ENCODE measurements at regions not wholly inside any gene's neighbourhood (a gene's known extent, or its start where the extent isn't known, plus 50 kb on each side); places are given as distances from the start of the nearest gene placed in this dataset.
"Not testable (repeated sequence)": the region's sequence is repeated elsewhere in the genome, so short reads cannot be mapped to it uniquely, and the experiment has no call there.

GRCh38 chr3:11711876-11712275, 68.2 kb upstream of the VGLL4 start:
- H3K4me3 ChIP-seq = no peak overlapping the region
- H3K4me1 ChIP-seq (ENCODE audit: low read depth) = no peaks in the 10 kb centered on the region
- H3K36me3 ChIP-seq = no peaks in the 10 kb centered on the region
- no peak overlapping the region for H3K27ac ChIP-seq
- TF ChIP-seq CTCF (IDR thresholded peaks at IDR 0.05; ENCODE audit: low read depth, low read length) = no peak
- no peaks in the 10 kb centered on the region for H3K9me3 ChIP-seq (ENCODE audit: low read depth)
- H3K27me3 ChIP-seq = no peaks in the 10 kb centered on the region
- no peak for DNase-seq (ENCODE audit: low read depth in 1 of 2, low spot score in 1 of 2)

- no peaks in the 10 kb centered on the region for H3K9me3 ChIP-seq (ENCODE audit: low read depth)
- no peaks in the 10 kb centered on the region for H3K4me1 ChIP-seq (ENCODE audit: low read depth)
- DNase-seq (ENCODE audit: low read depth in 1 of 2, low spot score in 1 of 2) = no peak
- H3K27me3 ChIP-seq = no peaks in the 10 kb centered on the region
- H3K36me3 ChIP-seq = no peaks in the 10 kb centered on the region
- H3K27ac ChIP-seq = no peak overlapping the region
- no peak overlapping the region for H3K4me3 ChIP-seq
- no peak for TF ChIP-seq CTCF (IDR thresholded peaks at IDR 0.05; ENCODE audit: low read depth, low read length)
Observed at GRCh38 chr3:11709782-11710181, 66.1 kb upstream of the VGLL4 start.

GRCh38 chr3:11707084-11707483, 63.4 kb upstream of the VGLL4 start:
- H3K36me3 ChIP-seq; H3K4me3 ChIP-seq; H3K4me1 ChIP-seq (ENCODE audit: low read depth); H3K9me3 ChIP-seq (ENCODE audit: low read depth); H3K27ac ChIP-seq; DNase-seq (ENCODE audit: low read depth in 1 of 2, low spot score in 1 of 2); H3K27me3 ChIP-seq: not testable (repeated sequence)

- no peak overlapping the region for H3K27ac ChIP-seq
- no peaks in the 10 kb centered on the region for H3K36me3 ChIP-seq
- H3K4me3 ChIP-seq = no peak overlapping the region
- DNase-seq (ENCODE audit: low read depth in 1 of 2, low spot score in 1 of 2) = no peak
- H3K27me3 ChIP-seq = no peaks in the 10 kb centered on the region
- no peak for TF ChIP-seq CTCF (IDR thresholded peaks at IDR 0.05; ENCODE audit: low read depth, low read length)
- H3K9me3 ChIP-seq (ENCODE audit: low read depth) = no peaks in the 10 kb centered on the region
- no peaks in the 10 kb centered on the region for H3K4me1 ChIP-seq (ENCODE audit: low read depth)
Observed at GRCh38 chr3:11706604-11707003, 62.9 kb upstream of the VGLL4 start.

GRCh38 chr3:11705049-11705448, 61.3 kb upstream of the VGLL4 start:
- no peak overlapping the region for H3K27ac ChIP-seq

GRCh38 chr3:11703146-11703545, 59.4 kb upstream of the VGLL4 start:
- no peak for DNase-seq (ENCODE audit: low read depth in 1 of 2, low spot score in 1 of 2)
- Histone ChIP-seq H3K27me3 (no peaks in the 10 kb centered on the region), H3K27ac (no peak overlapping the region), H3K4me3 (no peak overlapping the region), H3K4me1 (ENCODE audit: low read depth) (no peaks in the 10 kb centered on the region), H3K36me3 (no peaks in the 10 kb centered on the region), H3K9me3 (ENCODE audit: low read depth) (no peaks in the 10 kb centered on the region)
- TF ChIP-seq CTCF (IDR thresholded peaks at IDR 0.05; ENCODE audit: low read depth, low read length) = no peak

More at GRCh38 chr3:11705049-11705448, 61.3 kb upstream of the VGLL4 start:
- Histone ChIP-seq H3K36me3 (no peaks in the 10 kb centered on the region), H3K4me3 (no peak overlapping the region), H3K4me1 (ENCODE audit: low read depth) (no peaks in the 10 kb centered on the region), H3K27me3 (no peaks in the 10 kb centered on the region), H3K9me3 (ENCODE audit: low read depth) (no peaks in the 10 kb centered on the region)
- peak in 1 of 2 donors; percentile 30 for DNase-seq (ENCODE audit: low read depth in 1 of 2, low spot score in 1 of 2)
- no peak for TF ChIP-seq CTCF (IDR thresholded peaks at IDR 0.05; ENCODE audit: low read depth, low read length)
